ENCODE measurements at regions not wholly inside any gene's neighbourhood (a gene's known extent, or its start where the extent isn't known, plus 50 kb on each side); places are given as distances from the start of the nearest gene placed in this dataset.

DNA sequence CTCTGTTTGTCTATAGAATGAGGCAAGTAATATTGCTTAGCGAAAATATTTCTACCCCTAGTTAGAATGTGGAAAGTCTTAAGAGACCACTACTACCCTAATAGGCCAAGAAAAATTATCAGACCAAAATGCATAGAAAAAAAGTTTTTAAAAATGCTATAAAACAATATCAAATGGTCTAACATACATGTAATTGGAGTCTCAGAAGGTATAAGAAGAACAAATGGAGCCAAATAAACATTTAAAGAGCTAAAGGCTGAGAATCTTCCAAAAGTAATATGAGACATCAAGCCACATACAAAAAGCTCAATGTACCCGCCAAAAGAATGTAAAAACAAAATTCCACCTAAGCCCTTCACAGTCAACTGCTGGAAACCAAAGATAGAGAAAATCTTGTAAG, 133.5 kb upstream of the GADL1 start:
- Histone ChIP-seq H3K4me3 (no peak overlapping the region), H3K9me3 (peaks cover 0 to 5% (median 0%) of the 10 kb centered on the region in 4 donors), H3K36me3 (no peaks in the 10 kb centered on the region), H3K4me1 (no peaks in the 10 kb centered on the region), H3K27me3 (no peaks in the 10 kb centered on the region), H3K27ac (no peak overlapping the region)
- TF ChIP-seq POLR2A (IDR thresholded peaks at IDR 0.05), result no peak
- TF ChIP-seq, protein P1, sequence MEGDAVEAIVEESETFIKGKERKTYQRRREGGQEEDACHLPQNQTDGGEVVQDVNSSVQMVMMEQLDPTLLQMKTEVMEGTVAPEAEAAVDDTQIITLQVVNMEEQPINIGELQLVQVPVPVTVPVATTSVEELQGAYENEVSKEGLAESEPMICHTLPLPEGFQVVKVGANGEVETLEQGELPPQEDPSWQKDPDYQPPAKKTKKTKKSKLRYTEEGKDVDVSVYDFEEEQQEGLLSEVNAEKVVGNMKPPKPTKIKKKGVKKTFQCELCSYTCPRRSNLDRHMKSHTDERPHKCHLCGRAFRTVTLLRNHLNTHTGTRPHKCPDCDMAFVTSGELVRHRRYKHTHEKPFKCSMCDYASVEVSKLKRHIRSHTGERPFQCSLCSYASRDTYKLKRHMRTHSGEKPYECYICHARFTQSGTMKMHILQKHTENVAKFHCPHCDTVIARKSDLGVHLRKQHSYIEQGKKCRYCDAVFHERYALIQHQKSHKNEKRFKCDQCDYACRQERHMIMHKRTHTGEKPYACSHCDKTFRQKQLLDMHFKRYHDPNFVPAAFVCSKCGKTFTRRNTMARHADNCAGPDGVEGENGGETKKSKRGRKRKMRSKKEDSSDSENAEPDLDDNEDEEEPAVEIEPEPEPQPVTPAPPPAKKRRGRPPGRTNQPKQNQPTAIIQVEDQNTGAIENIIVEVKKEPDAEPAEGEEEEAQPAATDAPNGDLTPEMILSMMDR (IDR thresholded peaks at IDR 0.05), result no peak
- no peak for DNase-seq

DNA sequence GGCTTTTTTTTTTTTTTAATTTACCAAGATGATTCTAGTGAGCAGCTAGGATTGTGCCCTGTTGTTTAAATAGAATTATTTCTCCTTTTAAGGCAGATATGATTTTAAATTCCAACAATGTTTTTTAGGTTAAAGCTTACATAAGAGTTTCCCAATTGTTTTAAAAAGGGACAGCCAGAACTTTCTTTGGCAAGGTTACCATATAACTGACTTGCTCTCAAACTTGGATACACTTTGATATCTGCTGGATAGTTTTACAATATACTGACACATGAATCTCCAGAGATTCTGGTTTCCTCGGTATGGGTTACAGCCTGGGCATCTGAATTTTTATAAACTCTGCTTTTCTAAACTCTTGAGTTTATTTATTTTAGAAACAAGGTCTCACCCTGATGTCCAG, 134.3 kb upstream of the GADL1 start:
- TF ChIP-seq POLR2A (IDR thresholded peaks at IDR 0.05), result no peak
- TF ChIP-seq, protein P1 (IDR thresholded peaks at IDR 0.05), result no peak
- no peaks in the 10 kb centered on the region for H3K36me3 ChIP-seq
- H3K27ac ChIP-seq, result no peak overlapping the region
- H3K9me3 ChIP-seq, result peaks cover 0 to 5% (median 0%) of the 10 kb centered on the region in 4 donors
- no peak for DNase-seq
- H3K4me1 ChIP-seq, result no peaks in the 10 kb centered on the region
- no peak overlapping the region for H3K4me3 ChIP-seq
- H3K27me3 ChIP-seq, result no peaks in the 10 kb centered on the region

DNA sequence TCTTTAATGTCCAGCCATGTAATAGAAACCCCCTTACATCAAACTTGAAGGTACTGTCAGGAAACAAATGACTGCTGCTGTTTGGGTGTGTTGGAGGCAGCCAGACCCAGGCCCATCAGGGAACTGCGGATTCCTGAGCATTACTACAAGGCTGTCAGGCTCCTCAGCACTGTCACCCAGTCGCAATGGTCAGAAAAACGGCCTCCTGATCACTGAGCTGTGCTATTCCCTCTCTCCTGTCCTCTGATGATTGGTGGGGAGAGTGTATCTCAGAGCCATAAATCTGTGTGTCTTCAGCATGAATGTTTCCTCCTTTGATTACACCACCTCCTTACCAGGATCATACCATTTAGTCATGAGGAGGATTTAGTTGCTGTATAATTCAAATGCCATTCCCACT, 135.2 kb upstream of the GADL1 start:
- TF ChIP-seq, protein P1 (IDR thresholded peaks at IDR 0.05), result no peak
- Histone ChIP-seq H3K27ac (no peak overlapping the region), H3K4me1 (no peaks in the 10 kb centered on the region), H3K27me3 (no peaks in the 10 kb centered on the region), H3K9me3 (peaks cover 0 to 5% (median 0%) of the 10 kb centered on the region in 4 donors), H3K36me3 (no peaks in the 10 kb centered on the region), H3K4me3 (no peak overlapping the region)
- DNase-seq, result no peak

DNA sequence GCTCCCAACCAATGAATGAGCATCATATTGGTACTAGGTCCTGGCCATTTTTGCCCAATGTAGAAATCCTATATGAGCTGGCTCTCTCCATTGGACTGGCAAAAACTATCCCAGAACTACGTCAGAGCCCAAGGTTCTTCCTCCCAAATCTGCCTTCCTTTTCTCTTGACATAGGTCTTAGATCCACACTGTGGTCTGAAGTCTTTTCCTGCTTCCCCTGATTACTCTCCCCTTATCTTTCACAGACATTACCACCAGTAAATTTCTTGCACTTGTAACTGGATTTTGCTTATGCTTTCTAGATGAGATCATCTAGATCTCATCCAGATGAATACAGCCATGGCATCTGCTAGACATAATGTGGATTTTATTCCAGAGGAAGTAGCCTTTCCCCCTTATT, 141.2 kb upstream of the GADL1 start:
- Histone ChIP-seq H3K36me3 (no peaks in the 10 kb centered on the region), H3K4me3 (no peak overlapping the region), H3K27ac (no peak overlapping the region), H3K4me1 (no peaks in the 10 kb centered on the region), H3K9me3 (no peaks in the 10 kb centered on the region), H3K27me3 (no peaks in the 10 kb centered on the region)
- no peak for DNase-seq
- TF ChIP-seq, protein P1 (IDR thresholded peaks at IDR 0.05), result no peak
- TF ChIP-seq POLR2A (IDR thresholded peaks at IDR 0.05), result no peak

DNA sequence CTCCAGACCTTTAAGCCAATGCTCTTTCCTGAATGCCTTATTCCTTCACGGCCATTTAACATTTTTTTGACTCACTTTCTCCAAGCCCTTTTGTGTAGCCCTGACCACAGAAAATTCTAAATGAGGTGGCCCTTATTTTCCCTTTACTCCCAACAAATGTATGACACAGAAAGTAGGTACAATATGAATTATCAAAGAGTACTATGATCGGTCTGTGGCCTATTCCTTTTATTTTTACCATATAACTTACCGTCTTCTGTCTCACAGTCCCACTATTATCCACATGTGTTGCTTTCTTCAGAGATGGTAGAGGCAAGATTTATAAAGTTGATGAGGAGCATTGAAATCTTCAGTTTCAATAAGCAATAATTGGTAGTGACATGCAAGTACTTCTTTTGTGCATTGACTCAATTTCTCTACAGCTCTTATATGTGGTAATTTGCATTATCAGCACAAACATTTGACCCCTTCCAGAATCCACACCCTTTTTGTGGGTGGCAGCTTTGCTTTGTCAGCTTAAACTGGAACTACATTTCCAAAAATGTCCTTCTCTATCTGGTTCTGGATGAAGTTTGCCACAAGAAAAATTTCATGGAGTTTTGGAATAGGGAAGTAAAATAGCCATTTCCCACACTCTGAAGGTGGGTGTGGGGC, 143.8 kb upstream of the GADL1 start:
- H3K4me3 ChIP-seq, result no peak overlapping the region
- H3K27me3 ChIP-seq, result no peaks in the 10 kb centered on the region
- TF ChIP-seq, protein P1 (IDR thresholded peaks at IDR 0.05), result no peak
- no peak for TF ChIP-seq POLR2A (IDR thresholded peaks at IDR 0.05)
- DNase-seq, result no peak
- no peaks in the 10 kb centered on the region for H3K36me3 ChIP-seq
- no peak overlapping the region for H3K27ac ChIP-seq
- peaks cover 0 to 6% (median 0%) of the 10 kb centered on the region in 4 donors for H3K9me3 ChIP-seq
- H3K4me1 ChIP-seq, result no peaks in the 10 kb centered on the region

DNA sequence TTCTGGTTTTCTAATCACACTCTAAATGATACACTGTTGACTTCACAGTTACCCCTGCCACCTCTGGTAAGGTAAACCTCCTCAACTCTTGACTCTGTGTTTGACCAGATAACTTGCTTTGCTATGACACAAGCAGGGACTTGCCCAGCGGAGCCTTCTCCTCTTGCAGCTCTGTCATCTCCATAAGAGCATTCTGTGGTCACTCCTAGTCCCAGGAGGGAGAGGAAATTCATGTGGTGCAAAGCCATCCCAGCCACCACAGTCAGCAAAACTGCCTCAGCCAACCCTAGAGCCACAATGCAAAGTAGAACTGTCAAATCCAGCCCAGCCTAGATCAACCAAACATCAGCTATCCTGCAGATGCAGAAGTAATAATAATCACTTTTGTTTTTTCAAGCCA, 144.7 kb upstream of the GADL1 start:
- Histone ChIP-seq H3K36me3 (no peaks in the 10 kb centered on the region), H3K9me3 (peaks cover 0 to 6% (median 0%) of the 10 kb centered on the region in 4 donors), H3K27me3 (no peaks in the 10 kb centered on the region), H3K4me3 (no peak overlapping the region), H3K27ac (no peak overlapping the region), H3K4me1 (no peaks in the 10 kb centered on the region)
- TF ChIP-seq, protein P1 (IDR thresholded peaks at IDR 0.05), result no peak
- TF ChIP-seq POLR2A (IDR thresholded peaks at IDR 0.05), result no peak
- DNase-seq, result no peak

Measured in Peyer's patch (tissue), 4 donors.